NCI-H2227 (cell line): ENCODE measurements at regions not wholly inside any gene's neighbourhood (a gene's known extent, or its start where the extent isn't known, plus 50 kb on each side); places are given as distances from the start of the nearest gene placed in this dataset.
"Not testable (repeated sequence)": the region's sequence is repeated elsewhere in the genome, so short reads cannot be mapped to it uniquely, and the experiment has no call there.

Experiments used
- DNase-seq: peaks from one replicate; lab custom pipeline; 2025; ENCODE audit not compliant: unreplicated experiment; lab: John Stamatoyannopoulos, UW

- DNase-seq: no peak
These were observed 159.5 kb upstream of the IRF2BP2 start for GRCh38 chr1:234769284-234769985.

- DNase-seq: no peak
These were observed 158.7 kb upstream of the IRF2BP2 start for GRCh38 chr1:234768569-234769283.

GRCh38 chr1:234768171-234768568, 158.2 kb upstream of the IRF2BP2 start:
- no peak for DNase-seq

- no peak for DNase-seq
These were observed 155.7 kb upstream of the IRF2BP2 start for GRCh38 chr1:234765672-234766071.

- no peak for DNase-seq
These were observed 155.2 kb upstream of the IRF2BP2 start for GRCh38 chr1:234765181-234765580.

GRCh38 chr1:234763910-234764309, 153.9 kb upstream of the IRF2BP2 start:
- DNase-seq: no peak

- no peak for DNase-seq
These were observed 153.4 kb upstream of the IRF2BP2 start for GRCh38 chr1:234763367-234763766.

GRCh38 chr1:234762127-234762526, 152.1 kb upstream of the IRF2BP2 start:
- DNase-seq: not testable (repeated sequence)

GRCh38 chr1:234760303-234760723, 150.3 kb upstream of the IRF2BP2 start:
- DNase-seq: no peak

GRCh38 chr1:234759888-234760287, 149.9 kb upstream of the IRF2BP2 start:
- DNase-seq: no peak

- DNase-seq: no peak
These were observed 148.9 kb upstream of the IRF2BP2 start for GRCh38 chr1:234758851-234759250.

- DNase-seq: no peak
These were observed 146.9 kb upstream of the IRF2BP2 start for GRCh38 chr1:234756857-234757256.

- DNase-seq: no peak
These were observed 146.2 kb upstream of the IRF2BP2 start for GRCh38 chr1:234756066-234756774.

GRCh38 chr1:234755449-234755863, 145.5 kb upstream of the IRF2BP2 start:
- peak; percentile 30 for DNase-seq

GRCh38 chr1:234753979-234754378, 144.0 kb upstream of the IRF2BP2 start:
- DNase-seq: no peak

- no peak for DNase-seq
These were observed 142.9 kb upstream of the IRF2BP2 start for GRCh38 chr1:234752927-234753326.

- DNase-seq: no peak
These were observed 141.7 kb upstream of the IRF2BP2 start for GRCh38 chr1:234751678-234752077.

GRCh38 chr1:234750922-234751627, 141.1 kb upstream of the IRF2BP2 start:
- no peak for DNase-seq

- DNase-seq: no peak
These were observed 138.7 kb upstream of the IRF2BP2 start for GRCh38 chr1:234748713-234749112.

GRCh38 chr1:234748066-234748465, 138.1 kb upstream of the IRF2BP2 start:
- no peak for DNase-seq

GRCh38 chr1:234746798-234747196, 136.8 kb upstream of the IRF2BP2 start:
- no peak for DNase-seq
